GM19395 (cell line): ENCODE measurements at regions not wholly inside any gene's neighbourhood (a gene's known extent, or its start where the extent isn't known, plus 50 kb on each side); places are given as distances from the start of the nearest gene placed in this dataset.
A peak's percentile ranks its signal among the peaks of the same experiment; 100 is the strongest.

Experiments
- ATAC-seq: cut with Tn5 transposase; IDR thresholded peaks from one replicate; pipeline ENCODE4 v1.9.1; 2021; ENCODE audit warnings: mild to moderate bottlenecking, moderate library complexity; ENCODE audit not compliant: unreplicated experiment

GRCh38 chr12:88413646-88414045 lies 166.6 kb downstream of the KITLG start:
- ATAC-seq: no peak

- ATAC-seq: no peak
Observed at GRCh38 chr12:88416155-88416554, 164.1 kb downstream of the KITLG start.

DNA sequence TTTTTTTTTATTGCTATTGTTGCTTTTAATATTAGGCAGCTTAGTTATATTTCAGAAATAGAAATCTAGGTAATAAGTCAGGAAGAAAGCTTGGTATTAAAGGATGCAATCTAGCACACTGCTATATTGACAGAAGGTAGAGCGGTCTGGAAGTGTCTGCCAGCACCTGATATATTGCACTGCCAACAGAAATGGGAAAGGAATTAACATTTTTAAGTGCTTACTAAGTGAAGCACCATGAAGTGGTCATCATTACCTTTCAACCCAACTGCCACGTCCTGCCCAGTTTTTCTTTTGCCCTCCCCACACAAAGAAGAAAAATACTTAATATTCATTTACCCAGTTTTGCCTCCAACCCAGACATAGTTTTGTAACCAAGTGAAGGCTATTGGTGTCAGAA lies 163.5 kb downstream of the KITLG start:
- ATAC-seq: no peak

DNA sequence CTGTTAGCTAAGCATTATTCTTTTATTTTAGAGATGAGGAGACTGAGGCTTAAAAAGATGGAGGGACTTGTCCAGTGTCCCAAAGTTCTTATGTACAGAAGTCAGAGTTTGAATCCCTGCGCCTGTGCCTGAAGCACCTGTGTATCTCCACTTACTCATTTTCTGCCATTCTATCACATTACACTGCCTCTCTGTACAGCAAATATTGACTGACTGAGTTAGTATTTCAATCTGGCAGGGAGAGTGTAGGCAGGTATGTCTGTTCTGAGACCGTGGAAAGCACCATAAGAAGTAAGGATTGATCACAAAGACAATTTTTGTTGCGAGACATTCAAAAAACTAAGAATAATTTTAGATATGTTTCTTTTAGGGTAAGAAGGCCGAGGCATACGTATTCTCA lies 162.7 kb downstream of the KITLG start:
- ATAC-seq: no peak

GRCh38 chr12:88418856-88419497 lies 161.3 kb downstream of the KITLG start:
- ATAC-seq: no peak

GRCh38 chr12:88419794-88420193 lies 160.5 kb downstream of the KITLG start:
- no peak for ATAC-seq

GRCh38 chr12:88420457-88420856 lies 159.8 kb downstream of the KITLG start:
- ATAC-seq: no peak

GRCh38 chr12:88424791-88425730 lies 155.2 kb downstream of the KITLG start:
- ATAC-seq: no peak

DNA sequence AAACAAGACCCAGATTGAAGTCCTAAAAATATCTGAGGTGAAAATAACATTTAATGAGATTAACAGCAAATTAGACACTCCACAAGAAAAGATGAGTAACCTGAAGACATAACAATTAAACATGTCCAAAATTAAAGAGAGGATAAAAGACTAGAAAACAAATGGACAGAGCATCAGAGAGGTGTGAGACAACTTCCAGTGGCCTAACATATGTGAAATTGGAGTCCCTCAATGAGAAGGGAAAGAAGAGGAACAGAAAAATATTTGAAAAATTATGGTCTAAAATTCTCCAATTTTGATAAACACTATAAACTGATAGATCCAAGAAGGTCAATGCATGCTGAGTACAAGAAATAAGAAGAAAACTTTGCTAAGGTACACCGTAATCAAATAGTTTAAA lies 151.9 kb downstream of the KITLG start:
- no peak for ATAC-seq

- ATAC-seq: no peak
Observed at GRCh38 chr12:88431246-88431645, 149.0 kb downstream of the KITLG start.

GRCh38 chr12:88432531-88433490 lies 147.5 kb downstream of the KITLG start:
- no peak for ATAC-seq

- peak; percentile 89 for ATAC-seq
Observed at GRCh38 chr12:88433997-88434703, 146.1 kb downstream of the KITLG start.

- ATAC-seq: no peak
Observed at GRCh38 chr12:88435334-88436076, 144.8 kb downstream of the KITLG start.

DNA sequence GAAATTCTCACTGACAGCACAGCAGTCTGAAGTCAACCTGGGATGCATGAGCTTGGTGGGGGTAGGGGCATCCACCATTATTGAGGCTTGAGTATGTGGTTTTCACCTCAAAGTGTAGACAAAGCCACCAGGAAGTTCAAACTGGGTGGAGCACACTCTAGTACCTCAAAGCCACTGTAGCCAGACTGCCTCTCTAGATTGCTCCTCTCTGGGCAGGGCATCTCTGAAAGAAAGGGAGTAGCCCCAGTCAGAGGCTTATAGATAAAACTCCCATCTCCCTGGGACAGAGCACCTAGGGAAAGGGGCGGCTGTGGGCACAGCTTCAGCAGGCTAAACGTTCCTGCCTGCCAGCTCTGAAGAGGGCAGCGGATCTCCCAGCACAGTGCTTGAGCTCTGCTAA lies 143.0 kb downstream of the KITLG start:
- ATAC-seq: no peak
